HG03378 (cell line): ENCODE measurements at regions not wholly inside any gene's neighbourhood (a gene's known extent, or its start where the extent isn't known, plus 50 kb on each side); places are given as distances from the start of the nearest gene placed in this dataset.

Experiments
- ATAC-seq: cut with Tn5 transposase; IDR thresholded peaks from one replicate; pipeline ENCODE4 v1.9.1; 2021; ENCODE audit warnings: mild to moderate bottlenecking, moderate library complexity; ENCODE audit not compliant: unreplicated experiment

DNA sequence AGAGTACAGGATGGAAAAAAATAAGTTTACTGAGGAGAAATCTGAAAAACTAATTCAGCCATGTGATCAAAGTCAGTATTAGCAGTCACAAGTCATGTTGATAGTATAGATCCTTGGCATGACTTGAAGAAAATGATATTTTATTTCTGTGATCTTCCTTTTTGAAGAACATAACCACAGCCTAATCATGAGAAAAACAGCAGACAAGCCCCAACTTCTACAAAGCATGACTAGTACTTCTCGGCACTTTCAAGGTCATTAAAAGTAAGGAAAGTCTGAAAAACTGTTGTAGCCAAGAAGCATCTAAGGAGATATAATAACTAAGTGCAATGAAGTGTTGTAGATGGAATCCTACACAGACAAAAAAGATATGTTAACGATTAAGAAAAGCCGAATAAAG lies 264.1 kb upstream of the FOXG1 start:
- ATAC-seq = no peak

DNA sequence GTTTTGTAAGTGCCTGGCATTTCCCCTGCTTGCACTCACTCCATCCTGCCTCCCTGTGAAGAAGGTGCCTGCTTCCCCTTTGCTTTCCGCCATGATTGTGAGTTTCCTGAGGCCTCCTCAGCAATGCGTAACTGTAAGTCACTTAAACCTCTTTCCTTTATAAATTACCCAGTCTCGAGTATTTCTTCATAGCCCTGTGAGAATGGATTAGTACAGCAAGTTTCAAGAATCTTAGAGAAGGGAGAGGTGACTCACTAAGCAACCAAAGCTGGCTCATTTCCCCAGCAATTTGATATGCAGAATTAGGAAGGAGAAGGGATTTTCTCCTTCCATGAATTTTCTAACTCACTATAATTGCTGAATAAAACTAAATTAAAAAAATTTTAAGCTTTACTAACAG lies 251.0 kb upstream of the FOXG1 start:
- no peak for ATAC-seq

DNA sequence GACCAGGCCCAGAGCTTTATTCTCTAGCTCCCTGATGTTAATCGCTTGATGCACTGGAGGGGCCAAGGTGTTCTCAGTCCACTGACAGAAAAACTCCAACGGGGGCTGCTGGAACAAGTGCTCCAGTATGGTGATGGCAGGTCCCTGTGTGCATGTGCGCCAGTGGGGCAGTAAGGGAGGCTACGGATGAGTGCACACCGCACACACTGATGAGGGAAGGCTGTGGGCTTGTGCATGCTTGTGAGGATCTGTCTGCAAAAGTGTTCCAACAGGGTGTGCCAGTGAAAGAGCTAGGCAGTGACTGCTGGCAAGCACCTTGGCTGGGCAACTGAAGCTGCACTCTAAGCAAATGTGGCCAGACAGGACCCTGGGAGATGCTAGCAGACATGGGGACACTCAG lies 229.7 kb upstream of the FOXG1 start:
- no peak for ATAC-seq

DNA sequence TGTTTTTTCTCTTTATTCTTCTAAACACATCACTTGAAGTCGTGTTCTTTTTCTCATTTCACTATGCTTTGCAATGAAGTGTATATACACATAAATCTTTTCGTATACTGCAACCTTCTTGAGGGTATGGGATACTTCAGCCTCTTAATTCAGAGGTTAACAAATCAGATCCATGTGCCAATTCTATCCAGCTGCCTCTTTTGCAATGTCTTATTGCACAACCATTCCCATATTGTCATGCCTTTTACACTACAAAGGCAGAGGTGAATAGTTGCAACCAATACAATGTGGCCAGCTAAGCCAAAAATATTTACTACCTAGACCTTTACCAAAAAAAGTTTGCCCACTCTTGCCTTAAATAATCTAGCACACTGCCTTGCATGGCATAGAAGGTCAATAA lies 224.5 kb upstream of the FOXG1 start:
- ATAC-seq = no peak

DNA sequence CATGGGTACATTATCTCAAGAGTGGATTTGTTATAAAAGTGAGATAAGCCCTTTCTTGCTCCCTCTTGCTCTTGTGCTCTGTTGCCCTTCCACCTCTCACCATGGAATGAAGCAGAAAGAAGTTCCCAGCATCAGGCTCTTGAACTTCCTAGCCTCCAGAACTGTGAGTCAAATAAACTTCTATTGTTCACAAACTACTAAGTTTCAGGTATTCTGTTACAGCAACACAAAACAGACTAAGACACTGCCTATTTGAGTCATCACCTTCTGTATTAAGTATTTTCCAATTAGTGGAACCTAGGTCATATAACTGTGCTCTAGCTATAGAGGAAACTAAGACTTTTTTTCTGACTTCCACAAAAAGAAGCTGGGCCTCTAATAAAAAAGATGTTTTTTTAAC lies 201.2 kb upstream of the FOXG1 start:
- no peak for ATAC-seq

DNA sequence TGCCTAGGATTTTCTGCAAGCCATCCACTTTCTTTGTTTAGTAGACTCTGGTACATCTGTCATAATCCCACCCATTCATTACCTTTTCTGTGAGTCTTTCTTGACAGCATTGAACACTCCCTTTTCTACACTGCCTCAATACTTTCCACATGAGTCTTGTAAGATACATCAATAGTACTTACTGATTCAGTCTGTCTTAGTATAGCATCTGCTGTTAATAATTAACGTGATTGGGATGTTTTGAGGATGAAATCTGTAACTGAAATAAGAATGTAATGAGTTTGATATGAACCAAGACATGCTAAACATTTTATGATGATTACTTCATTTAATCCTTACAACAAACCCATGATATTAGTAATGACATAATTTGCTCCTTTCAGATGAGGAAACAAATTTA lies 196.2 kb upstream of the FOXG1 start:
- no peak for ATAC-seq

DNA sequence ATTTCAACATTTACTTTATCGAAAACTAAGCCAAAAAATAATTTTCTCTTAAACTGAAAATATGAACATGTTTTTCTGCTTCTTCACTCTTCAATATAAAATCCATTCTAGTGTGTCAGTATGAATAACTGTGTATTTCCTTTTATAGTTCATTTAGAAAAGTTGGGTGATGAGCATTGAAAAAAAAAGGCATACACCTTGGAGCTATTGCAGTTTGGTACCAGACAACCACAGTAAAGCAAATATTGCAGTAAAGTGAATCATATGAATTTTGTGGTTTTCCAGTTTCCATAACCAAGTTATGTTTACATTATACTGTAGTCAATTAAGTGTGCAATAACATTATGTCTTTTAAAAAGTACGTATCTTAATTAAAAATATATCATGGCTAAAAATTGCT lies 195.0 kb upstream of the FOXG1 start:
- ATAC-seq = no peak

DNA sequence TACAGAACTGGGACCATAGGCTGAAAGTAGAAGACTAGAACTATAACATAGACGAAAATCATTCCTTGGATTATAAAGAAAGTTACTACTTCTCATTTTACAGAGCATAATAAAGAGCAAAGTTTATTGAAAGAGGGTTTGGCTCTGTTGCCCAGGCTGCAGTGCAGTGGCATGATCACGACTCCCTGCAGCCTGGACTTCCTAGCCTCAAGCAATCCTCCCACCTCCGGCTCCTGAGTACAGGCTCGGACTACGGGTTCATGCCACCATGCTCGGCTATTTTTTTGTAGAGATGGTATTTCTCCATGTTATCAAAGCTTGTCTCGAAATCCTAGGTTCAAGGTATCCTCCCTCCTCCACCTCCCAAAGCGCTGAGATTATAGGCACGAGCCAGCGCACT lies 190.1 kb upstream of the FOXG1 start:
- ATAC-seq = no peak

DNA sequence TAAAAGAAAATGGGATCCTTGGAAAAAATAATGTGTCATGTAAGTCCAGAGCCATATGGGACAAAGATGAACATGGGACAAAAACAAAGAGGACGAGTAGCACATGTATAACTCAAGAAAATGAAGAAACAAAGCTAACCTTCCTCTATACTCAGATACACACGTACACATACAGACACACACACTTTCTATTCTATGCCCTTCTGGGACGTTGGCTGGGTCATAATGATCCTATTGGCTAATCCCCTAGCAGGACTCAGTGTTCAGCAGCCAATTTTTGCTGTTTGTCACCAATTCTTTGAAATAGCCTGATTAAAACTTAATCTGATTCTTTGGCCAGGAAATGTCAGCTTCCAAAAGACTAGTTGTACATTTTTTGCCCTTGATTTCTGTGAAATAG lies 189.4 kb upstream of the FOXG1 start:
- ATAC-seq = no peak

DNA sequence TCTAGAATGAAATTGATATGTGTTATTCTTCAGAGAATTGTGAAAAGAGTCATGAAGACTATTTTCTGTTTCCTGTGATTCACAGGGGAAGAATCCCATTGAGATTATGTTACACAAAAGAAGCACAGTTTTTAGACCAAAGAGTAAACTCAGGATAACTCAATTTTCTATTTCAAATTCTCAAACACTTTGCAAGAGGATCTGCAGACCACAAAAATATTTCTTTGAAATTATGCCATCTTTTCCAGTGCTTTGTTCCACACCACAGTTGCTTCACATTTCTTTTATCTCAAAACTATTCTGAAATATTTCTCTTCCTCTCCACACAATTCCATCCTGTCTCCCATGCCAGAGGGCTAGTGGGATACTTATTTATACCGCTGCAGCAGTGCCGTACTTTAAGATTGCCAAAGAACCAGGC lies 188.9 kb upstream of the FOXG1 start:
- ATAC-seq = no peak

DNA sequence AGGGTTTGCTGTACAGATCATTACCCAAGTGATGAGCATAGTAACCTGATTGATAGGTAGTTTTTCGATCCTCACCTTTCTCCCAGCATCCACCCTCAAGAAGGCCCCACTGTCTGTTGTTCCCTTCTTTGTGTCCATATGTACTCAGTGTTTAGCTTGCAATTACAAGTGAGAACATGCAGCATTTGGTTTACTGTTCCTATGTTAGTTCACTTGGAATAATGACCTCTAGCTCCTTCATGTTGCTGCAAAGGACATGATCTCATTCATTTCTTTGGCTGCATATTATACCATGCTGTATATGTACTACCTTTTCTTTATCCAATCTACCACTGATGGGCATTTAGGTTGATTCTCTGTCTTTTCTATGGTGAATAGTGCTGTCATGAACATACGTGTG lies 181.6 kb upstream of the FOXG1 start:
- no peak for ATAC-seq

DNA sequence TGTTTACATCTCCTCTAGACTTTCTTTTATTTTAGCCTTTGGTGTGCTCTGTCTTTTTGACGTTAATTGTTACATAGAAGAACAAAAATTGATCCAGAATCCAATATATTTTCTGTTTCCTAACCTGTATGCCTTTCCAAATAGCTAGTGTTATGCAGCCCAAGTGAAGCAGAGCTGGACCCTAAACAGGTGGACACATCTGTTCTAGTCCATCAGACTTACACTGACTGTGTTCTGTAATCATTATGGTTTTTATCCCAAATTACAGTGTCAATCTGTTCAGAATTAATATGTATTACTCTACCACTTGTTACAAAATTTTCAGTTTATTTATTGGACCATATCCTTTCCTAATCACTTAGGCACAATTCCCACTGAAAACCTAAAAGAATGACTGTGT lies 176.8 kb upstream of the FOXG1 start:
- no peak for ATAC-seq

DNA sequence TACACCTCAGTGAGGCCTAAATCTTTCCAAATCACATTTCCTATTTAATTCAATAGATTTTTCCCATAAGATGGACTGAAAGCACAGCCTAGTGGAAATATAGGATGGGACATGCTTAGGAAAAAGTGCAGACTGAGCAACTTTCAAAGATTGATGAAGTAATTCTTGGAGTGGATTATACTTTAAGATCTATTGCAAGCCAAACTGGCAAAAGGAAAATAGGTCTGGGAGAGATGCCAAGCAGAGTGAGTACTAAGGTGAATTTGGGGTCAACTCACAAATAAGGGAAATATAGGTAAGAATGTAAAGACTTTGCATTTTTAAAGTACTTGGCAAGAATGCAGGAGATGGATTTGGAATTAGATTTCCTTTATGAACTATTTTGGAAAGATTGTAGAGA lies 170.2 kb upstream of the FOXG1 start:
- no peak for ATAC-seq

DNA sequence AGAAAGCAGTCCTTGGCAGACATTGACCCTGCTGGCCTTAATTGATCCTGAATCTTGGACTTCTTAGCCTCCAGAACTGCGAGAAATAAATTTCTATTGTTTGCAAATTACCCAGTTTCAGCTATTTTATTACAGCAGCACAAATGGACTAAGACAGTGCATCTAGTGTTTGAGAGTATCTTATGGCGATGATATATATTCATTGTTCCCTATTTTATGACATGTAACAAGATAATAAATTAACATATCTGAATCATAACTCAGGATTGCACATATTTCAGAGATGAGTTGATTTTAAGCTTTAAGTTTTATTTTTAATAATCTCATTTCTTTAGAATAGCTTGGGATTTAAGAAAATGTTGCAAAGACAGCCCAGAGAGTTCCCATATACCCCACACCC lies 167.4 kb upstream of the FOXG1 start:
- no peak for ATAC-seq

DNA sequence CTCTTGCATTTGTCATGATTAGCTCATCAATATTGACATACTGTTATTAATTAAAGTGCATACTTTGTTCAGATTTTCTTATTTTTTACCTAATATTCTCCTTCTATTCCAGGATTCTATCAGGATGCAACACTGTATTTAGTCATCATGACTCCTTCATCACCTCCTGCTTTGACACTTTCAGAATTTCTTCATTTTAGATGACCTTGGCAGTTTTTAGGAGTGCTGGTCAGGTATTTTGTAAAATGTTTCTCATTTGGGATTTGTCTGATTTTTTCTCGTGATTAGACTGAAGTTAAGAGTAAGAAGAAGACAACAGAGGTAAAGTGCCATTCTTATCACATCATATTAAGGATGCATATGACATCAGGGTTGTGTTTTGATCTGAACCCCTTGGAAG lies 167.0 kb upstream of the FOXG1 start:
- ATAC-seq = no peak

DNA sequence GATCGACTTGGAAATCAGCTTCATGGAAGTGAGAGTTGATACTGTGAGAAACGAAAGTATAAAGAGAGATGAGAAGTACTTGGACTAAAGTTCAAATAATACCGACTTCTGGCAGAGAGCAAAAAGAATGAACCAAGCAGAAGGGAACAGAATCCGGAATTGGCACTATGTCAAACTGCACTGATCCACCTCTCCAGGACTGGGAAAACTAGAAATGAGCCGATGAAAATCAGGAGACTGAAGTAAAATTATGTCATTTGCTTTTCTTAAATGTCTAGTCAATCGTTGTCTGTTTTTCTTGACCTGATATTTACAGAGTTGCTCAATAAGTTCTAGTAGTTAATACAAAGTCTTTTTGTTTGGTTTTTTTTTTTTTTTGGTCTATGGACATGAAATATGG lies 163.0 kb upstream of the FOXG1 start:
- ATAC-seq = no peak

DNA sequence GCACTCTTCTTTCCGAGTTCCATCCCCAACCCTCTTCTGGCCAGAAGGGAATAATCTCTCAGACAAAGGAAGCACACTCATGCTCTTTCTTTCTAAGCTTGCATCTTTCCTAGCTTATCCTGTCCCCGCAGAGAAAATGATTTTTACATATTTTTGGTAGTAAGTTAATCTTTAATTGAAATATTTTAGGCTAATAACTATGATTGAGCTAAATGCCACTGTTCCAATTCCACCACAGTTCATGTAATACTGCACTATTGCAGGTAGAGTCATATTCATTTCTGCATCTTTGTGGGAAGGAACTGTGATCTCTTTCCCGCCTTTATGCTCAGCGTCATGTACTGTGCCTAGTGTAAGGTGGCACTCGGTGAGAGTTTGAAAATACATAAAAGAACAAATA lies 158.9 kb upstream of the FOXG1 start:
- no peak for ATAC-seq

DNA sequence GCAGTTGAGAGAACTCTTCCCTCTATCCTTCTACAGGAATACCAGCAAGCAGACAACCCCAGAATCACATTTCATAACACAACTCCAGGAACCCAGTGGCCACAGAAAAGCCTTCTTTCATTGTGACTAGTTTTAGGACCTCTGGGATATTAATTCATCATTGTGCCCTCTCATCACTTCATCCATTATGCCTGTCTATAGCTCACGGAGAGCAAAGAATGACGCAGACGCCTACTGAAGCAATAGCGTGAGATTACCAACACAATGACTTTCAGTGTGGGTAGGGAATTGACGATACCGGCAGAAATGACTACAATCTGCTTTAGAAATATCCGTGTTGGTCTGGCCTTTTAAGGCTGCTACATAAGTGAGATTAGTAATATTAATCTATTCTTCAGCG lies 158.1 kb upstream of the FOXG1 start:
- ATAC-seq = no peak

DNA sequence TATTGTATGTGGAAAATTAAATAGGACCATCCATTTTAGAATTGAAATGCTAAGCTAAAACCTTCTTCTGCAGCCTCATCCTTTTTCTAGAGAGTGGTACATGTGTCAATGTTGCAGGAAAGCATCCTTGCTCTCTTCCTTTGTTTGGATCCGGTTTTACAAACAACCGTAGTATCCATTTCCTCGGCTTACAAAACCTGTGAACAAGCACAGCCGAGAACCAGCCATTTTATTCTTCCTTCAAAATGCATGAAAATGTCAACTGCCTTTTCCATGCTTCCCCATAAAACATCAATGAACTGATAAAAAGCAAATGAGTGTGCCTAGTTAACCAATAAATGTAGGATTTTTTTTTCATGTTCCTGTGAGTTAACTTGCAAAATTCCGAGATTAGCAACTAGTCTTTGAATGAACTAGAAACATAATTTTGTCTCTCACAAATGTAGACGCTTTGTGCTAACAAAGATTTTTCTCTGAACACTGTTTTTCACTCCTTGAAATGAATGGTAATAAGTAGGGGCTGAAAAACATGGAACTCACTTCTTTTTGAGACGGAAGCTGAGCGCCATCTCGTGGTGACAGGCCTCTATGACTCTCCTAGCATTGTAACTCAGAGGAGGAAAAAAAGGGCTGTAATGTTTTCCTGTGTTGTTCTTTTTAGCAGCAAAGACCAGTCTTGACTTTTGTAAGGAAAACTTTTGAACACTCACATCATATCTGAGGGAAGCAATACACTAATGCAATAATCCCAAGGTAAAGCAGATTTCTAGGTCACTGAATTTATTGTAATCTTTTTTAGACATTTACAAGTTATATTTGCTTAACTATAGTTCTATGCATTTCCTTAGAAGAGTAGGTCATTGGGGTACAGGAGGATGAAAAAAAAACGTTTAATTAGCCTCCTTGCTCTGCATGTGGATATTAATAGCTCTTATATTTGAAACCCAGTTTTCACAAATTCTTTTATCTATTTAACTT lies 157.4 kb upstream of the FOXG1 start:
- peak; percentile 65 for ATAC-seq

DNA sequence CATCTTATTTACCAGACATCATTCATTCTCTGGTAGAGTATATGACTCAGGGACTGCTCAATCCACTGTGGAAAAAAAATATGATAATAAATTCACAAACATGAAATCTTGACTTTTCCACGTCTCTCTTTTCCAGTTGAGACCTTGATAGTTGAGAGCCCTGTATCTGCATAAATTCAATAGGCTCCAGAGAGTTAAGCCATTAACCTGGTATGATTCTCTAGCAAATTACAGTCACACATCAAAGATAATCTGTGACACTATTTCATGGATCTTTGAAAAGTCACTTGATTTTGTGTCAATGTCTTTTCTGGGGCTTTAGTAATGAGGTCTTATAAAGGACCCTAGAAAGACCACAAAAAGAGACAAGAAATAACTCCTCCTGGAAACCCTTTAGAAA lies 154.2 kb upstream of the FOXG1 start:
- ATAC-seq = no peak

DNA sequence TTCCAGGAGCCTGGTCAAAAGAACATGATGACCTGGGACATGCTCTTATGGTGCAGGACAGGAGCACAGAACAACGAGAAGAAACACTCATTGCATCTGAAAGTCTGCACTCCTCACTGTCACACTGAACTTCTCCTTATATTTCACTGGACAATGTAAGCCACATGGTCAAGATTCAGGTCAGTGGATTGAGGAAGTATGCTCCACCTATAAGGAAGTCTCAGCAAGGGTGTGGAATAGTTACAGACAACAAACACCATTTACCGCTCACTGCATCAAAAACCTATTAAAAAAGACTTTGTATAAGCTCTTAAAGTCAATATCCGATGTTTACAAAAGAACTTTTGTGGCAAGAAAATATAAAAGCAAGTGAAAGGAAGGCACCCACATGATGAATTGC lies 153.1 kb upstream of the FOXG1 start:
- ATAC-seq = no peak

DNA sequence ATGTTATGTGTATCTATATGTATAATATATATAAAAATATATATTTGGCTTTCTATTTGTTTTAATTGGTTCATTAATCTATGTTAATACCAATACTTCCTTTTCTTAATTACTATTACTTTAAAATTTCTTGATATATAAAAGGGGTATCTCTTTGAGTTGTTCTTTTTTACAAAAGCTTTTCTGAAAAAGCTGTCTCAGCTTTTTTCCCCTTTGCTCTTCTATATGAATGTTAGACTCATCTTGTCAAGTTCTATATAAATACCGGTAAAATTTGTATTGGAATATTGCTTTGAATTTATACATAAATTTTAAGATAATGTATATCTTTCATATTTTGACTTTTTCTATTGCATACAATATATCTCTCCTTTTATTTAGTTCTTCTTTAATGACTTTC lies 139.8 kb upstream of the FOXG1 start:
- no peak for ATAC-seq
